ENCODE measurements at regions not wholly inside any gene's neighbourhood (a gene's known extent, or its start where the extent isn't known, plus 50 kb on each side); places are given as distances from the start of the nearest gene placed in this dataset.
"Not testable (repeated sequence)": the region's sequence is repeated elsewhere in the genome, so short reads cannot be mapped to it uniquely, and the experiment has no call there.

DNA sequence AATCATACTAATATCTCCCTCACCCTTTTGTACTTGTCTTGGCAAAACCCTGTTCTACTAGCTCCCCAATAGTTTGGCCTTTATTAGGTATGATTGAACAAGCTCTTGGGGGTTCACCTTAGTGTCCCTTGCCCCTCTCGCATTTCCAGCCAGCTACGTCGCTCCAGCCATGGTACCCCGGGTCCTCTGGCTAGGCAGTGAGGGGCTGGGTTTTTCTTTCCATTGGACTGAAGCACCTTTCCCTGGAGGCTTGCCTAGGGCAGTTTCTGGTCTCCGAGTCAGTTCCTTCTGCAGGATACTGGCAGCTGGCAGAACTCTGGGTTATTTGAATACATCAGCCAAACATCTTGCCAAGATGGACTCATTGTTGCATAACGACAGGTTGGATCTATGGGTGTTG, 76.3 kb upstream of the NBPF19 start:
- TF ChIP-seq POLR2A, CTCF, POLR2AphosphoS5 (IDR thresholded peaks at IDR 0.05): not testable (repeated sequence)
